HEK293T (cell line): ENCODE measurements at regions not wholly inside any gene's neighbourhood (a gene's known extent, or its start where the extent isn't known, plus 50 kb on each side); places are given as distances from the start of the nearest gene placed in this dataset.

Source experiments
- FOXK2 ChIP-seq: fragments of 450-650 bp; IDR thresholded peaks from 2 replicates; pipeline ENCODE4 v1.6.1; 2016; ENCODE audit warnings: mild to moderate bottlenecking
- FOXM1 ChIP-seq: fragments of 450-650 bp; IDR thresholded peaks from 2 replicates; pipeline ENCODE4 v1.6.1; 2017; ENCODE audit warnings: mild to moderate bottlenecking, borderline replicate concordance
- L3MBTL2 ChIP-seq: fragments of 450-650 bp; conservative IDR thresholded peaks from 2 replicates; pipeline ENCODE4 v1.6.1; 2016; ENCODE audit warnings: mild to moderate bottlenecking
- SP1 ChIP-seq: fragments of 450-650 bp; IDR thresholded peaks from 2 replicates; pipeline ENCODE4 v1.6.1; 2017
- SUZ12 ChIP-seq: fragments of 450-650 bp; IDR thresholded peaks from 2 replicates; pipeline ENCODE4 v1.6.1; 2016; ENCODE audit warnings: mild to moderate bottlenecking
- ZNF384 ChIP-seq: fragments of 450-650 bp; IDR thresholded peaks from 2 replicates; pipeline ENCODE4 v1.6.1; 2016

DNA sequence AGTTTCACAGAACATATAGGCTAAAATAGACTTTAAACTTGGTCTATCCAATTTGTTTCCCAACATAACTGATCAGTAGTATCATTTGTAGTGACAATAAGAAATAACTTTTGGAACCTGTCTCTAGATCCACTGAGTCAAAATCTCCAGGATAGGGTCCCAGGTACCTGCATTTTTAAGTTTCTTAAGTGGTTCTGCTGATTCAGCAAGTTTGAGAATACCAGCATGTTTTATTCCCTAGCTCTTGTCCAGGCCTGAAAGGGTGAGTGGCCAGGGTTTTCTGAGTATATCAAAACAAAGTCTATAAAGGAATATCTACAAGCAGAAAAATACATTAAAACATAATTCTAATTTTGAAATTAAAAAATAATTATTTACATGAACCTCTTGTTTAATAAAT lies 573.1 kb upstream of the POU3F4 start:
- no peak for TF ChIP-seq ZNF384
- TF ChIP-seq L3MBTL2, result no peak
- no peak for TF ChIP-seq SUZ12
- no peak for TF ChIP-seq FOXK2
- TF ChIP-seq SP1, result no peak
- TF ChIP-seq FOXM1, result no peak
